Fibroblast of pulmonary artery (primary cell): ENCODE measurements at regions not wholly inside any gene's neighbourhood (a gene's known extent, or its start where the extent isn't known, plus 50 kb on each side); places are given as distances from the start of the nearest gene placed in this dataset.

ENCODE experiments used
- DNase-seq: peaks from one replicate; pipeline ENCODE4 v3.0.0-alpha.2; 2010; ENCODE audit warnings: low read depth
- H3K4me3 ChIP-seq: replicated peaks from 2 replicates; pipeline ENCODE4 v1.5.1; 2011; ENCODE audit warnings: low read depth, mild to moderate bottlenecking, control low read depth, low read length, moderate library complexity
- CTCF ChIP-seq: IDR thresholded peaks from 2 replicates; pipeline ENCODE4 v1.5.1; 2011; ENCODE audit warnings: mild to moderate bottlenecking, control low read depth, low read length, inconsistent platforms; ENCODE audit errors: missing control alignments

- no peak for DNase-seq
- TF ChIP-seq CTCF: no peak
- H3K4me3 ChIP-seq: no peak overlapping the region
Observed at GRCh38 chr17:73986641-73987177, 216.8 kb upstream of the RPL38 start.

- no peak for DNase-seq
- TF ChIP-seq CTCF: no peak
- H3K4me3 ChIP-seq: no peak overlapping the region
Observed at GRCh38 chr17:73987395-73987794, 216.1 kb upstream of the RPL38 start.

DNA sequence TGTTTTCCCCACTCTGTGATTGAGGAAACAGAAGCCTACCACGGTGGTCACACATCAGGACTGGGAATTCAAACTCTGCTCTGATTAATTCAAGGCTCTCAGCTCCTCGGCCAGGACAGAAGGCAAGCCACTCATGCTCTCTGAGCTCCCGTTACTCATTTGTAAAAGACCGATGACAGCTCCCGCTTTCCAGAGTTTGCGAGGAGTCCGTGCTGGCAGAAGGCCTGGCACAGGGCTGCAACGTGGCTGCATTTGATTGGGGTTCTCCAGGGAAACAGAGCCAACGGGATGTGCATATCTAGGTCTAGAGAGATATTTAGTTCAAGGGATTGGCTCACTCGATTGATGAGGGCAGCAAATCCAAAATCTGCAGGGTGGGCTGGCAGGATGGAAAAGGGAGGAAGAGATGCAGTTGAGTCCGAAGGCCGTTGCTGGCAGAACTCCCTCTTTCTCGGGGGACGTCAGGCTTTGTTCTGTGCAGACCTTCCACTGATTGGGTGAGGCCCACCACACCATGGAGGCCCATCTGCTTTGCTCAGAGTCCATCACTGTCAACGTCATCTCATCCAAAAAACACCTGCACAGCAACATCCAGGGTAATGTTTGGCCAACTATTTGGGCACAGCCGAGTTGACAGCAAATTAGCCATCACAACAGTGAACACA, 215.5 kb upstream of the RPL38 start:
- DNase-seq: no peak
- no peak for TF ChIP-seq CTCF
- H3K4me3 ChIP-seq: no peak overlapping the region

DNA sequence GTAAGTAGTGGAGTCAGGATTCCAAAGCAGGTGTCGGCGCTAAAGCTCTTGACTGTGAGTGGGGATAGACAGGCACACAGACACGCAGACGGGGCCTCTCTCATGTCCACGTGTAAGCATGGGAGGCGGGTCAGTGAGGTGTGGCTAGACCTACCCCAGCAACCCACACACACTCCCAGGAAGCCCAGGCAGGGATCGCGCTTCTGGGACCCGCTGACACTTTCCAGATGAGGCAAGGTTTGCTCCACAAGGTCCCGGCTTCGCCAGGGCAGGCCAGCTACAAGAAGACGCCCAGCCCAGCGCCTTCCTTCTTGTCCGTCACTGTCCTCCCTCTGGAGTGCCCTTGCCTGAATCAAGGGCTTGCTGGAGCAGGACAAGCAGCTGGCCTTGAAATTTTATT, 213.8 kb upstream of the RPL38 start:
- TF ChIP-seq CTCF: no peak

DNA sequence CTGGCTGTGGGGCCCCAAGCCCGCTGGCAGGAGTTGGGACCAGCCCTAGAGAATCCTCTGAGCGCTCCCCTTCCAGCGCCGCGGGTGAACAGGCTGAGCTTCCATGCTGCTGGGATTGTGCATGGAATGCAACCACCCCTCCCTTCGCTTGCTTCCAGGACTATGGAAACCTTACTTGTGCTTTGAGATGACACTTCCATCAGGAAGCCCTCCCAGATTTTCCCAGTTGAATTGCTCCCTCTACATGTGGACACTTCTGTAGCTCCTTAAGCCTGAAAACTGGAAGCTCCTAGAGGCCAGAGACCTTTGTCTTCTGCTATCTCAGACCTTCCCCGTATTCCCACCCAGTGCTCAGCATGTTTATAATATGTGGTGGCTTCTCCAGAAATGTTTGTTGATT, 213.2 kb upstream of the RPL38 start:
- H3K4me3 ChIP-seq: no peak overlapping the region
- no peak for TF ChIP-seq CTCF
- no peak for DNase-seq

More for the DNA sequence above, 213.8 kb upstream of the RPL38 start:
- no peak for DNase-seq
- no peak overlapping the region for H3K4me3 ChIP-seq

DNA sequence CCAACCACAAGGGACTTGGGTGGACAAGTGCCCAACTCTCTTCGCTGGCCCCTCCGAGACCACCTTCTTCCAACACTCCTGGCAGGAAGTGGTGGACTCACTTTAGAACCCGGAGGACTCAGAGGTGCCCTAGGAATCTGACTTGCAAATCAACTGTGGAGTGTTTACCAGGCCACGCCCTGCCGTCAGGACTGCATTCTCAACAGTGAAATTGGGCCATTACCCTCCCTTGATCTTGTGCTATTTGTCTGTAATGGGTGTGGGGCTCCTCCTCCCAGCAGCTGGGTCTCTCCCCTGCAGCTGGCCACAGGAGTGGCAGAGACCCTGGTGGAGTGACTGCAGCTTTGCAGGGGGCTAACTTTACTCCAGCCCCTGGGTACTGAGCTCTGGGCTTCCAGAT, 212.2 kb upstream of the RPL38 start:
- TF ChIP-seq CTCF: no peak
- no peak overlapping the region for H3K4me3 ChIP-seq
- no peak for DNase-seq

- no peak for TF ChIP-seq CTCF
- no peak for DNase-seq
- no peak overlapping the region for H3K4me3 ChIP-seq
Observed at GRCh38 chr17:73994946-73995345, 208.5 kb upstream of the RPL38 start.
